ENCODE measurements at regions not wholly inside any gene's neighbourhood (a gene's known extent, or its start where the extent isn't known, plus 50 kb on each side); places are given as distances from the start of the nearest gene placed in this dataset.

GRCh38 chr13:107299717-107300116, 731.8 kb upstream of the ARGLU1 start:
- no peak for DNase-seq

DNA sequence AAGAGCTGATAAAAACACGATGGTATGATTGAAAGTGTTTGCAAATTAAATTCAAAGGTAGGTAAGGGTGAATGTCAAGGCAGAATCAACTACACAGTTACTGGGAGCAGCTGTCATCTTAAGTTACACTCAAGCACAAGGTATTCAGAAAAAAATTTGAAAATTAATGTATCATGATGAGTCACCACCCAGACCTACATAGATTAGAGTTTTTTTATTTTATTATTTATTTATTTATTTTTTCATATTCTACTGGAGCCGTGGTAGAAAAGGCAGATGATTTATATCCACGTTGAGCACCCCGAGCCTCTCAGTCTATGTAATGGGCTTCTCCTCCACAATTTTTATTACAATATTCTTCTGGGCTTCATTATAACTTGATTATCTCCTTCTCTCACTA, 728.9 kb upstream of the ARGLU1 start:
- peak; percentile 14 for DNase-seq

DNA sequence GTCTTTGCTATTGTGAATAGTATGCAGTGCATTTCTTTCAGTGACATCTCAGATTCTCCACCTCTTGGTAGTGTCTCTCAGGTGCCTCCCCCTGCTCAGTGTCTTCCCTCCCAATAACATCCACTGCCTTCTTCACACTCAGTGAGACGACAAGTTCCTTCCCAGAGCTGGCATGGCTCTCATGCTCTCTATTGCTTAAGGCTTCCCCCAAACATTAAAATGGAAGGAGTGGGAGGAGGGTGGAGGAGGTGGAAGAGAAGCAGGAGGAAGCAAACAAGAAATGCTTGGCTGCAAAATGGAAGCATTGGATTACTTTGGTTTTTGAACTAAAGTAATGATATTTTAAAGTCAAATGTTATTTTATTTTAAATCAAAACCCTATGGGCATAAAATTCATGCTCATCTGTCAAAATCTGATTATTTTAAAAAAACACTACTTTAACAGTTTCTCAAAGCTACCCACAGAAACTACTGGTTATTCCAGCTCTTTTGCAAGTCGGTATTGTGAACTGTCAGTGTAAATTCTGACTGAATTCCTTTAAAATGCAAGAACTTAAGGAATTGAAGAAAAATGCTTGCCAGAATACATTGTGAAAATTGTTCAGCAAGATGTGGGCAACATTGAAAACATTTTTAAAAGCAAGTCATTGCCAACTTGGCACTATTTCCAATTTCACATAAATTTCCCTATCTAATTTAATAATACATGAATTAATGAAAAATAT, 727.6 kb upstream of the ARGLU1 start:
- no peak for DNase-seq

GRCh38 chr13:107293924-107294323, 726.0 kb upstream of the ARGLU1 start:
- no peak for DNase-seq

- no peak for DNase-seq
Measured at GRCh38 chr13:107291875-107292274, 723.9 kb upstream of the ARGLU1 start.

- peak; percentile 49 for DNase-seq
Measured at GRCh38 chr13:107289540-107289939, 721.6 kb upstream of the ARGLU1 start.

DNA sequence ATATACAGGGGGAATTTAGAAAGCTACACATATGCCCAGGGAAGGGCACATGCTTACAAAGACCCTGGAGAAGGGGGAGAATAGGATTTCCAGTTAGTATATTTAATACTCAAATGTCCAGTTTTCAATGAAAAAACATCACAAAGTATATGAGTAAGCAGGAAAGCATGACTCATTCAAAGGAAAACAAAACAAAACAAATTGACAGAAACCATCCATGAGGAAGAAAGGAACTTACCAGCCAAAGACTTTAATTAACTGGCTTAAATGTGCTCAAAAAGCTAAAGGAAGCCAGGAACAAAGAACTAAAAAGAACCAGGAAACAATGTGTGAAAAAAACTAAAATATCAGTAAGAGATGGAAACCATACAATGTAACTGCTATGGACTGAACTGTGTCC, 716.2 kb upstream of the ARGLU1 start:
- DNase-seq = no peak

DNA sequence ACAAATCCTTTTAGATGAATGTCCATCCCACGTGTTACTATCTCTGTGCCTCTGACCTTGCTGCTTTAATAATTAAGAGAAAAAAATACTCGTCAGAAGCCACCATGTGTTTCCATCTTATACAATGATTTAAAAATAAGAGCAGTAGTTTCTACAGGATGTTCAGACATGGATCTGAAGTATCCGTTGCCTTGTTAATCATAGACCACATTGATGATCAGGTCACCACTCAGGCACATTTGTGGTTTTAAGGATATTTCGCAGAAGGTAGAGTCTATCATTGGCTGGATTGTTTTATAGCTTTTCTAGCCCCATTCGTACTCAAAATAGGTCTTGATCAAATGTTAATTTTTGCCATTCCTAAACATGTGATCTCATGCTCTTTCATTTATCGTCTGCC, 710.0 kb upstream of the ARGLU1 start:
- no peak for DNase-seq

- DNase-seq = no peak
Measured at GRCh38 chr13:107276936-107277335, 709.0 kb upstream of the ARGLU1 start.

GRCh38 chr13:107275945-107276614, 708.1 kb upstream of the ARGLU1 start:
- DNase-seq = no peak

- no peak for DNase-seq
Measured at GRCh38 chr13:107275312-107275711, 707.4 kb upstream of the ARGLU1 start.

- DNase-seq = peak; percentile 33
Measured at GRCh38 chr13:107271227-107271626, 703.3 kb upstream of the ARGLU1 start.

DNA sequence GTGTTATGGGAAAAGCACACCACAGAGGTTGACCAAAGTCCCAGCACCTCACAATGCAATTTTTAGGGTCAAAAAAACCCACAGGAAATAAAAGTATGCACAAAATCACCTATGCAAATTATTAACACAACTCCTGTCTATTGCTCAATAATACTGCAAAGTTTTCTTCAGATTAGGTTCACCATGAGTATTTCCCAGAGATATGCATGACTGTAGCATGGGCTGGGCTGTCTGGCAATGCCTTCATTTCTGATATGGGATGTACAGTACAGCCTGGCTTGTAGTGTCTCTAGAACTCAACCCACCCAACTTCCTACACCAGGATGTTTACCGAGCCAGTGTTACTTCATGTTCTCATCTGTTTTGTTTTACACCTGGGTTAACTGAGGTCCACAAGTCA, 698.7 kb upstream of the ARGLU1 start:
- no peak for DNase-seq

DNA sequence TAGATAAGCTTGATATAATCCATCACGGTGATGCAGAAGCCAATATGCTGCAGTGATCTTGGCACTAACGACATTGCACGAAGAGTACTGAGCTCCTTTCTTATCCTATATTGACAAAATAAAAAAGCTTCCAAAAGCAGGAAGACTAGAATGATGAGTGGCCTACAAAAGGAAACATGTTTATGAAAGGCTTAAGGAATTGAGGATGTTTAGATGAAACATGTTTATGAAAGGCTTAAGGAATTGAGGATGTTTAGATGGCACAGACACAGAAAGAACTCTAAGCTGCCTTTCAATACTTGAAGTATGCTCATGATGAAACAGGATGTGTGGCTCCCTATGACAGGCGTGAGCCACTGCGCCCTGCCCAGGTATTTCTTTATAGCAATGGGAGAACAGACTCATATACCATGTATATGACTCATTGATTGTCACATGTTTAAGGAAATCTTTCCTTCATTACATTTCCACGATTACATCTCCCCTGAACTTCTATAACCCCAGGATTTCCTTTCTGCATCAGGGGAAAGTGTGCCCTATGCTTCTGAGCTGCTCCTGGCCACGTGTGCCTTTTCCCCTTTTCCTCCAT, 690.8 kb upstream of the ARGLU1 start:
- DNase-seq = peak; percentile 17

DNA sequence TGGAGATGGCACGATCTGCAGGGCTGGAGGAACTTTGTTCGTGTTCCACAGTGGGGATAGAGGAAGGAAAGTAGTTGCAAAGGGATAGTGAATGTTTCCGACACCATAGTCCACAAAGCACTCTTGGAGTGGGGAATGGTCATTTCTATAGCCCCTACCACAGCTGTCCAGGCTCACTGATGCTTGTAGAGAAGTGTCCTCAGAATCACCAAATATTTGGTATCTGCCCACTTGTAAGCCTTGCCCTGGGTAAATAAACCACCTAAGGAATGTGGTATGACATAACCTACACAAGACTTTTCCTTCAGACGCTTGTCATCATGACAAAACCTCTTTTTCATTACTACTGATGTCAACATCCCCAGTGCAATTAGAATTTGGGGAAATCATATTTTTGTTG, 686.5 kb upstream of the ARGLU1 start:
- no peak for DNase-seq

DNA sequence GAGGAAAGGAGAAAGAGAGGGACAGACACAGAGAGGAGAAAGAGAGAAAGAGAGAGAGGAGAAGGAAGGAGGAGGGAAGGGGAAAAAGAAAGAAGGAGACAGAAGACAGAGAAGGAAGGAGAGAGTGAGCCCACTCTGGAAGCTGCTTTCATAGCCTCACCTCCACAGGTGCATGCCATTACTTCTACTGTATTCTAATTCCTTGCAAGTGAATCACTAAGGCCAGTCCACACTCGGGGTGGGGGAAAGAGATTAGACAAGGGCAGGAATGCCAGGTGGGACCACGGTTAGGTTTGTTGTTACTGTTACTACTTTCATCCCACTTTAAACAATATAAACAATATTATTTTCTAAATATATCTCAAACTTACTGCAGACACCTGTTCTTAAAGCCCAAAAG, 684.5 kb upstream of the ARGLU1 start:
- no peak for DNase-seq

GRCh38 chr13:107252021-107252420, 684.1 kb upstream of the ARGLU1 start:
- DNase-seq = no peak

DNA sequence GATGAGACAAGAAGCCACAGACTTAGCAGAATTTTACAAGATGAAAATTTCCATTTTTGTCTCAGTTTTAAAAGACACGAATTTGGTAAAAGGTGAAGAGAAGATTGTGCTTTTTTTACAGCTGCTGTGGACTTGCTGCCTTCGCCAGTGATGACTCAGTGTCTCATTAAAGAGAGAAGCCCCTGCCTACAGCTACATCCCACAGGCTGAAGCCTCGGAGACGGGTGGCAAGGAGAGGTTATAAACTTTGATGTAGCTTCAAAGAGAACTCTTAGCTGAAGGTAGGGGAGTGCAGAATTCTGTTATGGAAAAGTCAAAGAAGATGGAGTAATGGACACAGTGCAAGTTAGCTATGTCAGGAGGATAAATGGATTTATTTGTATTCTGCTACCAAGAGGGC, 683.4 kb upstream of the ARGLU1 start:
- DNase-seq = peak; percentile 2

DNA sequence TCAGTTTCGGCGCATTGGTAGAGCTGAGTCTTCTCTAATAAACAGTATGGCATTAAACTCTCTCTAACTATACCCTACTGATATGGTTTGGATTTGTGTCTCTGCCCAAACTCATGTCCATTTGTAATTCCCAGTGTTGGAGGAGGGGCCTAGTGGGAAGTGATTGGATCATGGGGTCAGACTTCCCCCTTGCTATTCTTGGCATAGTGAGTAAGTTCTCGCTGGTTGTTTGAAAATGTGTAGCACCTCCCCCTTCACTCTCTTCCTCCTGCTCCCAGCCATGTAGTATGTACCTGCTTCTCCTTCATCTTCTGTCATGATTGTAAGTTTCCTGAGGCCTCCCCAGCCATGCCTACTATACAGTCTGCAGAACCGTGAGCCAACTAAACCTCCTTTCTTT, 682.7 kb upstream of the ARGLU1 start:
- DNase-seq = peak; percentile 8

GRCh38 chr13:107244241-107244640, 676.3 kb upstream of the ARGLU1 start:
- DNase-seq = no peak

GRCh38 chr13:107242138-107242537, 674.2 kb upstream of the ARGLU1 start:
- no peak for DNase-seq

- DNase-seq = no peak
Measured at GRCh38 chr13:107241381-107241780, 673.4 kb upstream of the ARGLU1 start.

- DNase-seq = no peak
Measured at GRCh38 chr13:107239213-107239612, 671.3 kb upstream of the ARGLU1 start.

- no peak for DNase-seq
Measured at GRCh38 chr13:107238262-107238981, 670.5 kb upstream of the ARGLU1 start.

All from fibroblast of skin of right biceps (primary cell).